Keratinocyte (primary cell): ENCODE measurements at regions not wholly inside any gene's neighbourhood (a gene's known extent, or its start where the extent isn't known, plus 50 kb on each side); places are given as distances from the start of the nearest gene placed in this dataset.

Experiments used
- DNase-seq: peaks from one replicate; pipeline ENCODE4 v3.0.0-alpha.2; 2011; ENCODE audit warnings: low read depth, missing footprints, low spot score
- FAIRE-seq: peaks from 2 replicates; lab custom pipeline; 2011; peaks lifted over from hg19 to GRCh38; lab: Jason Lieb, UNC
- H2AFZ ChIP-seq: 2 replicates; pipeline ENCODE4 v1.6.0; 2012; ENCODE audit warnings: low read length, control low read depth, inconsistent platforms; ENCODE audit not compliant: control insufficient read depth
- H3K27ac ChIP-seq: 2 replicates; pipeline ENCODE4 v1.5.1; 2011; ENCODE audit warnings: low read length; ENCODE audit not compliant: control insufficient read depth, insufficient read depth
- H3K27me3 ChIP-seq: 3 replicates; pipeline ENCODE4 v1.6.0; 2011; ENCODE audit warnings: low read length; ENCODE audit not compliant: control insufficient read depth, insufficient read depth; ENCODE audit errors: extremely low read depth
- H3K36me3 ChIP-seq, 2 experiments: 2 replicates in 1 of 2; 3 replicates in 1 of 2; pipeline ENCODE4 v1.5.1; 2011; ENCODE audit warnings: low read length in 2 of 2, mild to moderate bottlenecking in 1 of 2; ENCODE audit not compliant: control insufficient read depth in 2 of 2, insufficient read depth in 2 of 2; ENCODE audit errors: extremely low read depth in 1 of 2
- H3K4me1 ChIP-seq: 3 replicates; pipeline ENCODE4 v1.5.1; 2011; ENCODE audit warnings: low read length; ENCODE audit not compliant: control insufficient read depth, insufficient read depth; ENCODE audit errors: extremely low read depth
- H3K4me2 ChIP-seq: 3 replicates; pipeline ENCODE4 v1.6.0; 2011; ENCODE audit warnings: low read depth, low read length; ENCODE audit not compliant: control insufficient read depth, insufficient read depth; ENCODE audit errors: extremely low read depth
- H3K4me3 ChIP-seq, 3 experiments: fragments of 200-600 bp in 1 of 3; sonication (generic) in 1 of 3; 2 replicates in 2 of 3; 3 replicates in 1 of 3; pipeline ENCODE4 v1.5.1; 2011 to 2016; ENCODE audit warnings: low read length in 3 of 3, mild to moderate bottlenecking in 3 of 3, control low read depth in 2 of 3, inconsistent platforms in 1 of 3, low read depth in 1 of 3, mixed read lengths in 1 of 3, mixed run types in 1 of 3, moderate library complexity in 1 of 3; ENCODE audit not compliant: control insufficient read depth in 2 of 3, insufficient read depth in 2 of 3; ENCODE audit errors: extremely low read depth in 1 of 3
- H3K79me2 ChIP-seq: 2 replicates; pipeline ENCODE4 v1.6.0; 2012; ENCODE audit warnings: low read length; ENCODE audit not compliant: control insufficient read depth, insufficient read depth
- H3K9ac ChIP-seq: 3 replicates; pipeline ENCODE4 v1.6.0; 2011; ENCODE audit warnings: low read length; ENCODE audit not compliant: control insufficient read depth, insufficient read depth; ENCODE audit errors: extremely low read depth
- H3K9me1 ChIP-seq: 3 replicates; pipeline ENCODE4 v1.6.0; 2011; ENCODE audit warnings: low read length; ENCODE audit not compliant: control insufficient read depth, insufficient read depth; ENCODE audit errors: extremely low read depth
- H3K9me3 ChIP-seq: 2 replicates; pipeline ENCODE4 v1.5.1; 2012; ENCODE audit warnings: low read depth, low read length; ENCODE audit not compliant: control insufficient read depth
- H4K20me1 ChIP-seq: 3 replicates; pipeline ENCODE4 v1.6.0; 2011; ENCODE audit warnings: low read length; ENCODE audit not compliant: control insufficient read depth, insufficient read depth; ENCODE audit errors: extremely low read depth
- CTCF ChIP-seq, 3 experiments: IDR thresholded peaks in 1 of 3; conservative IDR thresholded peaks in 1 of 3; optimal IDR thresholded peaks in 1 of 3; 2 replicates in 2 of 3; 3 replicates in 1 of 3; pipeline versions ENCODE3 to v1.5.1; 2011; ENCODE audit warnings: low read length in 3 of 3, mild to moderate bottlenecking in 3 of 3, moderate library complexity in 2 of 3, control low read depth in 1 of 3, inconsistent platforms in 1 of 3; ENCODE audit not compliant: insufficient read depth in 2 of 3; ENCODE audit errors: extremely low read depth in 1 of 3
- EZH2 ChIP-seq: IDR thresholded peaks from one replicate; pipeline ENCODE4 v1.6.1; 2012; ENCODE audit warnings: inconsistent platforms, mild to moderate bottlenecking, low read length, moderate library complexity
- dilution Hi-C: fragments of 300-500 bp; cut with MboI; formaldehyde crosslinking; loops from one replicate; pipeline ENCODE4 v1.7.0; 2020; ENCODE audit warnings: low sequenced_read_pairs; ENCODE audit not compliant: extremely low pct_ligation_motif_present

DNA sequence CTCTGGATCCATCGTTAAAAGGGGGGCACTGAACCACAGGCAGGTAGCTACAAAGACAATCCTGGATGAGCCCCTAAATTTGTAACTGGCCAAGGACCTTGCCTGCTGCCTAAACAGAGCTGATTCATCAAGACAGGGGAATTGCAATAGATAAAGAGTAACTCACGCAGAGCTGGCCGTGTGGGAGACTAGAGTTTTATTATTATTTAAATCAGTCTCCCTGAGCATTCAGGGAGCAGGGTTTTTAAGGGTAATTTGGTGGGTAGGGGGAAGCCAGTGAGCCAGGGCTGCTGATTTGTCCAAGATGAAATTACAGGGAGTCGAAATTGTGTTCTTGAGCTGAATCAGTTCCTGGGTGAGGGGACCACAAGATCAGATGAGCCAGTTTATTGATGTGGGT lies 885.1 kb upstream of the CADM2 start:
- H3K4me2 ChIP-seq = no peak overlapping the region
- DNase-seq = no peak
- no peaks in the 10 kb centered on the region for H4K20me1 ChIP-seq
- TF ChIP-seq CTCF (optimal IDR thresholded peaks at IDR 0.05 in 1 of 3, IDR thresholded peaks at IDR 0.05 in 1 of 3, conservative IDR thresholded peaks at IDR 0.05 in 1 of 3; ENCODE audit: extremely low read depth in 1 of 3, insufficient read depth in 2 of 3, low read length in 3 of 3) (no peak), EZH2 (no peak)
- dilution Hi-C loops = no loop called here
- no peaks in the 10 kb centered on the region for H3K27me3 ChIP-seq
- no peak overlapping the region for H2AFZ ChIP-seq
- no peaks in the 10 kb centered on the region for H3K36me3 ChIP-seq
- no peak overlapping the region for H3K9ac ChIP-seq
- H3K27ac ChIP-seq = no peak overlapping the region
- H3K9me1 ChIP-seq = no peaks in the 10 kb centered on the region
- no peaks in the 10 kb centered on the region for H3K79me2 ChIP-seq
- H3K4me3 ChIP-seq = no peak overlapping the region
- H3K9me3 ChIP-seq = no peaks in the 10 kb centered on the region
- FAIRE-seq = no peak
- H3K4me1 ChIP-seq = no peaks in the 10 kb centered on the region

- no peak for DNase-seq
- Histone ChIP-seq H3K9me3 (no peaks in the 10 kb centered on the region), H2AFZ (no peak overlapping the region), H3K4me1 (no peaks in the 10 kb centered on the region), H3K27ac (no peak overlapping the region), H3K36me3 (no peaks in the 10 kb centered on the region), H3K27me3 (no peaks in the 10 kb centered on the region), H3K4me2 (no peak overlapping the region), H3K4me3 (no peak overlapping the region), H3K79me2 (no peaks in the 10 kb centered on the region), H3K9ac (no peak overlapping the region), H3K9me1 (no peaks in the 10 kb centered on the region), H4K20me1 (no peaks in the 10 kb centered on the region)
- peak; percentile 48 for FAIRE-seq
- dilution Hi-C loops = no loop called here
- TF ChIP-seq EZH2 (no peak), CTCF (optimal IDR thresholded peaks at IDR 0.05 in 1 of 3, IDR thresholded peaks at IDR 0.05 in 1 of 3, conservative IDR thresholded peaks at IDR 0.05 in 1 of 3; ENCODE audit: extremely low read depth in 1 of 3, insufficient read depth in 2 of 3, low read length in 3 of 3) (no peak)
These were observed 884.0 kb upstream of the CADM2 start for GRCh38 chr3:84074767-84075166.
